H9 (cell line): ENCODE measurements at regions not wholly inside any gene's neighbourhood (a gene's known extent, or its start where the extent isn't known, plus 50 kb on each side); places are given as distances from the start of the nearest gene placed in this dataset.

Source experiments
- DNase-seq: peaks from one replicate; pipeline ENCODE4 v3.0.0-alpha.2; 2017
- H2AFZ ChIP-seq: one replicate; pipeline ENCODE4 v1.6.1; 2013; ENCODE audit warnings: mild to moderate bottlenecking, low read length, control low read depth, moderate library complexity
- H2AK5ac ChIP-seq: 2 replicates; pipeline ENCODE4 v1.6.1; 2013; ENCODE audit warnings: low read length, control low read depth, mixed read lengths; ENCODE audit not compliant: insufficient read length
- H2BK120ac ChIP-seq: one replicate; pipeline ENCODE4 v1.6.1; 2013; ENCODE audit warnings: low read depth, mild to moderate bottlenecking, low read length, control low read depth, inconsistent platforms; ENCODE audit not compliant: poor library complexity, severe bottlenecking
- H2BK12ac ChIP-seq: 2 replicates; pipeline ENCODE4 v1.6.1; 2013; ENCODE audit warnings: low read length, control low read depth, mixed read lengths, low read depth; ENCODE audit not compliant: insufficient read length
- H2BK15ac ChIP-seq: 2 replicates; pipeline ENCODE4 v1.6.1; 2013; ENCODE audit warnings: low read depth, low read length, control low read depth
- H2BK20ac ChIP-seq: one replicate; pipeline ENCODE4 v1.6.1; 2013; ENCODE audit warnings: low read depth, mild to moderate bottlenecking, low read length, control low read depth, inconsistent platforms; ENCODE audit not compliant: poor library complexity, severe bottlenecking
- H2BK5ac ChIP-seq: 2 replicates; pipeline ENCODE4 v1.6.1; 2013; ENCODE audit warnings: low read length, control low read depth, mixed read lengths; ENCODE audit not compliant: insufficient read length
- H3K14ac ChIP-seq: 2 replicates; pipeline ENCODE4 v1.6.1; 2013; ENCODE audit warnings: low read length, control low read depth; ENCODE audit not compliant: insufficient read depth
- H3K18ac ChIP-seq: 2 replicates; pipeline ENCODE4 v1.6.1; 2013; ENCODE audit warnings: low read depth, mild to moderate bottlenecking, mixed read lengths, low read length, control low read depth; ENCODE audit not compliant: insufficient read length
- H3K23ac ChIP-seq: 2 replicates; pipeline ENCODE4 v1.6.1; 2013; ENCODE audit warnings: low read length, control low read depth, mixed read lengths, low read depth; ENCODE audit not compliant: insufficient read length
- H3K23me2 ChIP-seq: 2 replicates; pipeline ENCODE4 v1.6.1; 2013; ENCODE audit warnings: low read depth, mild to moderate bottlenecking, mixed read lengths, low read length, control low read depth; ENCODE audit not compliant: insufficient read length, poor library complexity, severe bottlenecking
- H3K27ac ChIP-seq: 2 replicates; pipeline ENCODE4 v1.5.1; 2013; ENCODE audit warnings: low read length, control low read depth, mixed read lengths, low read depth; ENCODE audit not compliant: insufficient read length
- H3K27me3 ChIP-seq: 2 replicates; pipeline ENCODE4 v1.6.1; 2013; ENCODE audit warnings: low read length, control low read depth, inconsistent platforms; ENCODE audit not compliant: insufficient read depth
- H3K4ac ChIP-seq: 2 replicates; pipeline ENCODE4 v1.6.1; 2013; ENCODE audit warnings: low read depth, mild to moderate bottlenecking, control low read depth, inconsistent platforms, low read length, moderate library complexity
- H3K4me1 ChIP-seq: 2 replicates; pipeline ENCODE4 v1.6.1; 2013; ENCODE audit warnings: low read length, control low read depth, inconsistent platforms; ENCODE audit not compliant: insufficient read depth
- H3K4me2 ChIP-seq: 2 replicates; pipeline ENCODE4 v1.6.1; 2013; ENCODE audit warnings: low read length, control low read depth, mixed read lengths; ENCODE audit not compliant: insufficient read length, insufficient read depth
- H3K56ac ChIP-seq: 2 replicates; pipeline ENCODE4 v1.6.1; 2013; ENCODE audit warnings: low read depth, mild to moderate bottlenecking, mixed read lengths, low read length, control low read depth; ENCODE audit not compliant: insufficient read length
- H3K79me1 ChIP-seq: 2 replicates; pipeline ENCODE4 v1.6.1; 2013; ENCODE audit warnings: low read depth, mild to moderate bottlenecking, moderate library complexity, low read length, control low read depth, inconsistent platforms; ENCODE audit not compliant: insufficient read depth, poor library complexity, severe bottlenecking
- H3K79me2 ChIP-seq: 2 replicates; pipeline ENCODE4 v1.6.1; 2013; ENCODE audit warnings: low read length, control low read depth, inconsistent platforms; ENCODE audit not compliant: insufficient read depth
- H3K9ac ChIP-seq: 2 replicates; pipeline ENCODE4 v1.6.1; 2013; ENCODE audit warnings: low read length, control low read depth, mixed read lengths; ENCODE audit not compliant: insufficient read length; ENCODE audit errors: extremely low read depth
- H3K9me3 ChIP-seq: one replicate; pipeline ENCODE4 v1.6.1; 2013; ENCODE audit warnings: low read depth, low read length, inconsistent platforms; ENCODE audit not compliant: control insufficient read depth
- H3T11ph ChIP-seq: one replicate; pipeline ENCODE4 v1.6.1; 2013; ENCODE audit warnings: mild to moderate bottlenecking, low read length, control low read depth, inconsistent platforms
- H4K20me1 ChIP-seq: one replicate; pipeline ENCODE4 v1.6.1; 2013; ENCODE audit not compliant: control insufficient read depth, insufficient read length, insufficient read depth
- H4K5ac ChIP-seq: 2 replicates; pipeline ENCODE4 v1.6.1; 2013; ENCODE audit warnings: low read depth, mild to moderate bottlenecking, mixed read lengths, low read length, control low read depth; ENCODE audit not compliant: insufficient read length
- H4K8ac ChIP-seq: replicated peaks from 2 replicates; pipeline ENCODE4 v1.6.1; 2013; ENCODE audit warnings: low read length, control low read depth, mixed read lengths, low read depth; ENCODE audit not compliant: insufficient read length
- H4K91ac ChIP-seq: 2 replicates; pipeline ENCODE4 v1.6.1; 2013; ENCODE audit warnings: low read depth, mild to moderate bottlenecking, moderate library complexity, mixed read lengths, low read length, control low read depth; ENCODE audit not compliant: insufficient read length
- H3K27ac Mint-ChIP-seq, 3 experiments: 2 replicates in 2 of 3; 3 replicates in 1 of 3; pipeline ENCODE4 v1.8.0; 2020 to 2021; ENCODE audit warnings: mixed read lengths in 3 of 3, mild to moderate bottlenecking in 1 of 3, moderate library complexity in 1 of 3
- H3K27me3 Mint-ChIP-seq: 2 replicates; pipeline ENCODE4 v1.8.0; 2021; ENCODE audit warnings: low read depth, mild to moderate bottlenecking, moderate library complexity, mixed read lengths
- H3K36me3 Mint-ChIP-seq, 3 experiments: 2 replicates in 2 of 3; 3 replicates in 1 of 3; pipeline ENCODE4 v1.8.0; 2020 to 2021; ENCODE audit warnings: low read depth in 3 of 3, mixed read lengths in 3 of 3; ENCODE audit not compliant: insufficient read depth in 1 of 3
- H3K4me1 Mint-ChIP-seq, 2 experiments: 2 replicates each; pipeline ENCODE4 v1.8.0; 2020; ENCODE audit warnings: mixed read lengths in 2 of 2
- H3K4me3 Mint-ChIP-seq, 2 experiments: 2 replicates in 1 of 2; 3 replicates in 1 of 2; pipeline ENCODE4 v1.8.0; 2020 to 2021; ENCODE audit warnings: mild to moderate bottlenecking in 2 of 2, mixed read lengths in 2 of 2, moderate library complexity in 1 of 2
- H3K9me3 Mint-ChIP-seq, 2 experiments: 2 replicates in 1 of 2; 3 replicates in 1 of 2; pipeline ENCODE4 v1.8.0; 2020; ENCODE audit warnings: mild to moderate bottlenecking in 2 of 2, mixed read lengths in 2 of 2, moderate library complexity in 1 of 2
- CTCF ChIP-seq: fragments of 200-600 bp; sonication (generic); conservative IDR thresholded peaks from 3 replicates; pipeline ENCODE4 v1.8.0; 2021; ENCODE audit warnings: antibody characterized with exemption, mild to moderate bottlenecking
- WGBS: extraction: QIAGEN DNeasy Blood & Tissue Kit; methylation state at CpG from one replicate; pipeline ENCODE4 v1.1.7; 2013; ENCODE audit warnings: missing lambda C conversion rate, low lambda C conversion rate, mixed read lengths; ENCODE audit not compliant: insufficient read length; ENCODE audit errors: extremely low coverage; 5-methylcytosine and 5-hydroxymethylcytosine counted together

DNA sequence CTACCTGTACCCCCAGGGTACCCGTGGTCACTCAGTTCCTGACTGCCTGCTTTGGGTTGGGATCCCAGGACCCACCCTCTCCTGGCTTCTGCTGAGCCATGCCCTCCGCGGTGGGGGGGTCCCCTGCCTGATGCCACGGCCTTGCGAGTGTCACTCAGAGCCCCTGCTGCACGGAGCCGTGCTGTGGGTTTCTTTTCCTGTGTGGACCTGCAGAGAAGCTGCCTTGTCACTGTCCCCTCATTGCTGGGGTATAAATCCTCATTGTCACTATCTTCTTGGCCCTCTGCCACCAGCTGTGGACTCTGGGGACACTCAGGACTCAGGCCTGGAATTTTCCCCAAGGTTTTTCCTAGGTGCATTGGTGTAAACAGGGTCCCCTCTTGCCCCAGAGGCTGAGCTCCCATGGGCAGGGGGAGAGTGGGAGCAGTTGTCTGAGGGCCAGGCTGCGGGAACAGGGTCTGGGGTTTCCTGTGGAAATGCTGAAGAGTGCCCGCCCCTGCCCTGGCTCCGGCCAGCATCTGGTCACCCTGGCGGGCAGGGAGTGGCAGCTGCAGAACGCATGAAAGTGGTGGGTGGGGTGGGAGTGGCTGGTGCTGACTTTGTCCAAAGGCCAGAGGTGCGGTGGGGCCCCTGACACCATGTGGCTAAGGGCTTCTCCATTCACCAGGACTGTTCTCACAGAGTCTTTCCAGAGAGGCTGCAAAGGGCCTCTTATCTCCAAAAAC, 191.7 kb downstream of the GOLGA6L6 start:
- Histone ChIP-seq H2BK5ac (no peak overlapping the region), H3K27me3 (no peaks in the 10 kb centered on the region), H3K9ac (no peak overlapping the region), H3K4me1 (no peaks in the 10 kb centered on the region), H3K56ac (no peak overlapping the region), H3T11ph (no peak overlapping the region), H3K4ac (no peak overlapping the region), H3K9me3 (peaks cover 100% of the 10 kb centered on the region), H2BK15ac (no peak overlapping the region), H2AK5ac (no peak overlapping the region), H2AFZ (no peak overlapping the region), H2BK120ac (no peak overlapping the region), H3K4me2 (no peak overlapping the region), H3K23ac (no peak overlapping the region), H3K23me2 (no peaks in the 10 kb centered on the region), H3K27ac (no peak overlapping the region), H4K5ac (no peak overlapping the region), H3K79me2 (no peaks in the 10 kb centered on the region), H4K91ac (no peak overlapping the region), H2BK12ac (no peak overlapping the region), H3K79me1 (no peaks in the 10 kb centered on the region), H3K14ac (no peak overlapping the region), H3K18ac (no peak overlapping the region), H4K8ac (no peak overlapping the region), H4K20me1 (no peaks in the 10 kb centered on the region), H2BK20ac (no peak overlapping the region)
- DNase-seq: peak; percentile 27
- no peaks in the 10 kb centered on the region for H3K4me1 Mint-ChIP-seq
- H3K27ac Mint-ChIP-seq: no peak overlapping the region
- peaks cover 27 to 38% (median 33%) of the 10 kb centered on the region in 3 experiments for H3K36me3 Mint-ChIP-seq
- H3K9me3 Mint-ChIP-seq: no peaks in the 10 kb centered on the region
- WGBS: no CpG with 5 or more reads among the region's 13 CpGs
- TF ChIP-seq CTCF: no peak
- H3K4me3 Mint-ChIP-seq: no peak overlapping the region; a peak in 1 of 5 replicates
- peaks cover 19% of the 10 kb centered on the region for H3K27me3 Mint-ChIP-seq
